ENCODE measurements at regions not wholly inside any gene's neighbourhood (a gene's known extent, or its start where the extent isn't known, plus 50 kb on each side); places are given as distances from the start of the nearest gene placed in this dataset.

- TF ChIP-seq POLR2A (IDR thresholded peaks at IDR 0.05; ENCODE audit: low read depth, low read length), result no peak
- no peak for DNase-seq (ENCODE audit: insufficient read length, low spot score)
- FAIRE-seq, result no peak
These were observed 190.4 kb downstream of the DRD1 start for GRCh38 chr5:175253597-175253996.

- DNase-seq (ENCODE audit: insufficient read length, low spot score) (no peak), FAIRE-seq (no peak)
- no peak for TF ChIP-seq POLR2A (IDR thresholded peaks at IDR 0.05; ENCODE audit: low read depth, low read length)
These were observed 191.7 kb downstream of the DRD1 start for GRCh38 chr5:175252234-175252805.

GRCh38 chr5:175250426-175250825 is 193.6 kb downstream of the DRD1 start:
- no peak for FAIRE-seq
- no peak for TF ChIP-seq POLR2A (IDR thresholded peaks at IDR 0.05; ENCODE audit: low read depth, low read length)
- DNase-seq (ENCODE audit: insufficient read length, low spot score), result no peak

GRCh38 chr5:175248416-175248905 is 195.5 kb downstream of the DRD1 start:
- no peak for FAIRE-seq
- no peak for DNase-seq (ENCODE audit: insufficient read length, low spot score)
- TF ChIP-seq POLR2A (IDR thresholded peaks at IDR 0.05; ENCODE audit: low read depth, low read length), result no peak

- FAIRE-seq (no peak), DNase-seq (ENCODE audit: insufficient read length, low spot score) (no peak)
- TF ChIP-seq POLR2A (IDR thresholded peaks at IDR 0.05; ENCODE audit: low read depth, low read length), result no peak
These were observed 197.0 kb downstream of the DRD1 start for GRCh38 chr5:175246889-175247520.

GRCh38 chr5:175246242-175246888 is 197.6 kb downstream of the DRD1 start:
- no peak for TF ChIP-seq POLR2A (IDR thresholded peaks at IDR 0.05; ENCODE audit: low read depth, low read length)
- DNase-seq (ENCODE audit: insufficient read length, low spot score), result peak; percentile 79
- FAIRE-seq, result peak; percentile 77

- FAIRE-seq, result no peak
- no peak for TF ChIP-seq POLR2A (IDR thresholded peaks at IDR 0.05; ENCODE audit: low read depth, low read length)
- no peak for DNase-seq (ENCODE audit: insufficient read length, low spot score)
These were observed 200.5 kb downstream of the DRD1 start for GRCh38 chr5:175243441-175243840.

- TF ChIP-seq POLR2A (IDR thresholded peaks at IDR 0.05; ENCODE audit: low read depth, low read length), result no peak
- FAIRE-seq (no peak), DNase-seq (ENCODE audit: insufficient read length, low spot score) (no peak)
These were observed 201.8 kb downstream of the DRD1 start for GRCh38 chr5:175242207-175242606.

- no peak for TF ChIP-seq POLR2A (IDR thresholded peaks at IDR 0.05; ENCODE audit: low read depth, low read length)
- FAIRE-seq (no peak), DNase-seq (ENCODE audit: insufficient read length, low spot score) (no peak)
These were observed 205.7 kb downstream of the DRD1 start for GRCh38 chr5:175238326-175238725.

- no peak for DNase-seq (ENCODE audit: insufficient read length, low spot score)
These were observed 207.8 kb downstream of the DRD1 start for GRCh38 chr5:175236176-175236575.

GRCh38 chr5:175235251-175235960 is 208.6 kb downstream of the DRD1 start:
- no peak for FAIRE-seq
- no peak for TF ChIP-seq POLR2A (IDR thresholded peaks at IDR 0.05; ENCODE audit: low read depth, low read length)
- DNase-seq (ENCODE audit: insufficient read length, low spot score), result no peak

More at GRCh38 chr5:175236176-175236575, 207.8 kb downstream of the DRD1 start:
- no peak for FAIRE-seq
- TF ChIP-seq POLR2A (IDR thresholded peaks at IDR 0.05; ENCODE audit: low read depth, low read length), result no peak

GRCh38 chr5:175230299-175230698 is 213.7 kb downstream of the DRD1 start:
- no peak for FAIRE-seq
- peak; percentile 13 for DNase-seq (ENCODE audit: insufficient read length, low spot score)

GRCh38 chr5:175226506-175226905 is 217.5 kb downstream of the DRD1 start:
- DNase-seq (ENCODE audit: insufficient read length, low spot score) (no peak), FAIRE-seq (no peak)
- no peak for TF ChIP-seq POLR2A (IDR thresholded peaks at IDR 0.05; ENCODE audit: low read depth, low read length)

More at GRCh38 chr5:175230299-175230698, 213.7 kb downstream of the DRD1 start:
- TF ChIP-seq POLR2A (IDR thresholded peaks at IDR 0.05; ENCODE audit: low read depth, low read length), result no peak

- FAIRE-seq (no peak), DNase-seq (ENCODE audit: insufficient read length, low spot score) (no peak)
- TF ChIP-seq POLR2A (IDR thresholded peaks at IDR 0.05; ENCODE audit: low read depth, low read length), result no peak
These were observed 220.7 kb downstream of the DRD1 start for GRCh38 chr5:175223291-175223690.
